DOHH2 (cell line): ENCODE measurements at regions not wholly inside any gene's neighbourhood (a gene's known extent, or its start where the extent isn't known, plus 50 kb on each side); places are given as distances from the start of the nearest gene placed in this dataset.

Source experiments
- H3F3A ChIP-seq: fragments of 200-600 bp; sonication (generic), shearing (Covaris generic); 2 replicates; pipeline ENCODE4 v1.6.0; 2016; ENCODE audit warnings: antibody characterized with exemption, mild to moderate bottlenecking; ENCODE audit not compliant: control insufficient read depth, insufficient read depth
- H3K27ac ChIP-seq: fragments of 200-600 bp; sonication (generic); 2 replicates; pipeline ENCODE4 v1.5.1; 2014; ENCODE audit warnings: low read depth, mild to moderate bottlenecking, low read length, moderate library complexity
- H3K27me3 ChIP-seq: fragments of 200-600 bp; sonication (generic); 2 replicates; pipeline ENCODE4 v1.6.1; 2014; ENCODE audit warnings: mild to moderate bottlenecking, low read length, mixed read lengths; ENCODE audit not compliant: control insufficient read depth
- H3K36me3 ChIP-seq: fragments of 200-600 bp; sonication (generic); 2 replicates; pipeline ENCODE4 v1.6.1; 2014; ENCODE audit warnings: mild to moderate bottlenecking, low read length, moderate library complexity, mixed read lengths; ENCODE audit not compliant: control insufficient read depth
- H3K4me1 ChIP-seq: fragments of 200-600 bp; sonication (generic); 2 replicates; pipeline ENCODE4 v1.6.1; 2014; ENCODE audit warnings: mild to moderate bottlenecking, low read length, mixed read lengths; ENCODE audit not compliant: control insufficient read depth
- H3K4me2 ChIP-seq: fragments of 200-600 bp; sonication (generic); 2 replicates; pipeline ENCODE4 v1.6.0; 2014; ENCODE audit warnings: mild to moderate bottlenecking, low read length, moderate library complexity
- H3K4me3 ChIP-seq: fragments of 200-600 bp; sonication (generic); 2 replicates; pipeline ENCODE4 v1.5.1; 2014; ENCODE audit warnings: mild to moderate bottlenecking, low read length, mixed read lengths
- H3K79me2 ChIP-seq: fragments of 200-600 bp; sonication (generic); 2 replicates; pipeline ENCODE4 v1.6.1; 2014; ENCODE audit warnings: mild to moderate bottlenecking, low read length, mixed read lengths; ENCODE audit not compliant: control insufficient read depth
- H3K9me2 ChIP-seq: fragments of 200-600 bp; sonication (generic); replicated peaks from 2 replicates; pipeline ENCODE4 v1.6.1; 2014; ENCODE audit warnings: mild to moderate bottlenecking, low read length, mixed read lengths; ENCODE audit not compliant: control insufficient read depth
- H3K9me3 ChIP-seq: fragments of 200-600 bp; sonication (generic); 2 replicates; pipeline ENCODE4 v1.6.1; 2014; ENCODE audit warnings: antibody characterized with exemption, low read length, mixed read lengths; ENCODE audit not compliant: control insufficient read depth, insufficient read depth
- H4K20me1 ChIP-seq: fragments of 200-600 bp; sonication (generic); 2 replicates; pipeline ENCODE4 v1.6.0; 2014; ENCODE audit warnings: low read depth, mild to moderate bottlenecking, antibody characterized with exemption, low read length, moderate library complexity; ENCODE audit not compliant: control insufficient read depth, insufficient read depth
- CTCF ChIP-seq: fragments of 200-600 bp; sonication (generic); IDR thresholded peaks from one replicate; pipeline ENCODE4 v1.5.1; 2014; ENCODE audit warnings: antibody characterized with exemption, mild to moderate bottlenecking, low read depth, low read length; ENCODE audit not compliant: poor library complexity, severe bottlenecking
- EZH2phosphoT487 ChIP-seq: fragments of 200-600 bp; sonication (generic); IDR thresholded peaks from 2 replicates; pipeline ENCODE4 v1.6.1; 2017; ENCODE audit warnings: borderline replicate concordance, mild to moderate bottlenecking, antibody characterized with exemption, low read length, moderate library complexity, mixed read lengths

DNA sequence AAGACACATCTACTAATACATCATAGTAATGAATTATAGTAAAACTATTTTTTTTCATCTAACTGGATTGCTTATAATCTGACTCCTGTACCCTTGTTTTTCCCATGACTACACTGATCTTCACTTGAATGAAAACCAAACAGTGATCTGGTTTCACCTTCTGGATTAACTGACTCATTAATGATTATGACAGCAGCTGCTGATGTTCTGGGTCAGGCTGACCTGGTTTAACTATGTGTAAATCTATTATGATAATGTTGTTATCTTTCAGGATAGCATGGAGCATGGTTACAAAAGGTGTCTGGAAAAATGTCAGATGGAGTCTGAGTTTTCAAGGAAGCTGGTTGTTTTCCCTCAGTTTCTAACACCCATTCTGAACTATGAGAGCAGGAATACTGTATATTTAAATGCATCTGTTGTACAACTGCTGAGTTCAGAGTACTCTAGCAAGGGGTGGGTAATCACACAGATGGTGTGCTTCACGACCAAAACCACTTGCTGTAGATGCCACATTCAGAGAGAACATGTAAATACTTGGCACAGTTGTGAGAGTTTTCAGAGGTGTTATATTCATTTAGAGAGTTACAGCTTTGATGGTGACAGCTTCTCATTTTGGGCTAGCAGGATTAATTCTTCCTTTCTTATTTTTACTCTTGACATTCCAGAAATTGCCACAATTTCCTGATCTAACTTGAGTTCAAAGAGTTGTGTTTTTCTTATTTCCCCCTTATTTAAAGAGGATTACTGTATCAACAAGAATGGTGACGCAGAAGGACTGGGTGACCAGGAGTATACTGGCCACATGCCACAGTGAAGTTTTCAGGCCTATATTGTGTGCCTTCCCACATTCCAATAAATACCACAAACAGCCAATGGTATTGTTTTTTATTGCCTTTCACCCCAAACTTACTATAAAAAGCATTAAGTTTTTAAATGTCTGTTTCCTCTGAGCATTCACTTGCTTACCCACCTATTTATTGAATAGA, 249.7 kb upstream of the TET2 start:
- Histone ChIP-seq H3F3A (no peaks in the 10 kb centered on the region), H3K79me2 (no peaks in the 10 kb centered on the region), H3K27me3 (no peaks in the 10 kb centered on the region), H3K36me3 (no peaks in the 10 kb centered on the region), H3K4me2 (no peak overlapping the region), H3K9me2 (no peaks in the 10 kb centered on the region; the same call in 1 of the 2 replicates), H3K9me3 (no peaks in the 10 kb centered on the region), H3K27ac (no peak overlapping the region), H3K4me3 (no peak overlapping the region), H4K20me1 (no peaks in the 10 kb centered on the region), H3K4me1 (no peaks in the 10 kb centered on the region)
- TF ChIP-seq CTCF (no peak), EZH2phosphoT487 (no peak)

DNA sequence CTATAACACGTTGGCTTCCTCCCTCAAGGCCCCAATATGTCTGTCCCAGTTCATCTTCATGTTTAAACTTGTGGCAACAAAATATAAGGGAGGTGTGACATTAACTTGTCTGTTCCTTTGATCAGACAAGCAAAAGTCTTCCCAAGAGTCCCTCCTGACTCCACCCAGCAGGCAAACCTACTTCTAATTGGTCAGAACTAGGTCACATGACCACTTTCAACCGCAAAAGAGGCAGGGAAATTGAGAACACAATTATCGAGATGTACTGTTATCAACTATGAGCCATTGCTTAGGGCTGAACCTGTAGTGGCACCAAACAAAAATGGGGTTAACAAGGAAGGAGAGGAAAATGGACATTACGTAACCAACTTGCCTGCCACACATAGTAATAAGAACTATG, 246.8 kb upstream of the TET2 start:
- Histone ChIP-seq H3K9me2 (no peaks in the 10 kb centered on the region; the same call in 1 of the 2 replicates), H3K27ac (no peak overlapping the region), H3K79me2 (no peaks in the 10 kb centered on the region), H3K36me3 (no peaks in the 10 kb centered on the region), H3K4me3 (no peak overlapping the region), H3K27me3 (no peaks in the 10 kb centered on the region), H3K4me2 (no peak overlapping the region), H3K9me3 (no peaks in the 10 kb centered on the region), H4K20me1 (no peaks in the 10 kb centered on the region), H3K4me1 (no peaks in the 10 kb centered on the region), H3F3A (no peaks in the 10 kb centered on the region)
- TF ChIP-seq CTCF (no peak), EZH2phosphoT487 (no peak)

- no peaks in the 10 kb centered on the region for H3K9me3 ChIP-seq
- no peaks in the 10 kb centered on the region for H3F3A ChIP-seq
- no peak overlapping the region for H3K27ac ChIP-seq
- H3K4me3 ChIP-seq, result no peak overlapping the region
- TF ChIP-seq EZH2phosphoT487 (no peak), CTCF (no peak)
- no peak overlapping the region for H3K4me2 ChIP-seq
- no peaks in the 10 kb centered on the region for H3K27me3 ChIP-seq
- no peaks in the 10 kb centered on the region; the same call in 1 of the 2 replicates for H3K9me2 ChIP-seq
- H4K20me1 ChIP-seq, result no peaks in the 10 kb centered on the region
- H3K4me1 ChIP-seq, result no peaks in the 10 kb centered on the region
- no peaks in the 10 kb centered on the region for H3K79me2 ChIP-seq
- H3K36me3 ChIP-seq, result no peaks in the 10 kb centered on the region
These were observed 245.2 kb upstream of the TET2 start for GRCh38 chr4:104901438-104901837.
